WERI-Rb-1 (cell line): ENCODE measurements at regions not wholly inside any gene's neighbourhood (a gene's known extent, or its start where the extent isn't known, plus 50 kb on each side); places are given as distances from the start of the nearest gene placed in this dataset.

Experiments used
- DNase-seq: peaks from one replicate; pipeline ENCODE4 v3.0.0-alpha.2; 2020
- H3K27ac ChIP-seq: fragments of 250-450 bp; sonication (Bioruptor Pico); 2 replicates; pipeline ENCODE4 v1.5.1; 2020; ENCODE audit warnings: mild to moderate bottlenecking, moderate library complexity
- H3K27me3 ChIP-seq: fragments of 250-450 bp; sonication (Bioruptor Pico); 2 replicates; pipeline ENCODE4 v1.5.1; 2021; ENCODE audit warnings: mild to moderate bottlenecking, low read depth, moderate library complexity; ENCODE audit not compliant: insufficient read depth, severe bottlenecking
- H3K36me3 ChIP-seq: fragments of 250-450 bp; sonication (Bioruptor Pico); 2 replicates; pipeline ENCODE4 v1.5.1; 2020; ENCODE audit warnings: mild to moderate bottlenecking, moderate library complexity
- H3K4me3 ChIP-seq: 2 replicates; pipeline ENCODE4 v1.5.1; 2011; ENCODE audit warnings: low read depth, mild to moderate bottlenecking, control low read depth, low read length
- H3K9me3 ChIP-seq: fragments of 250-450 bp; sonication (Bioruptor Pico); 2 replicates; pipeline ENCODE4 v1.5.1; 2021; ENCODE audit warnings: mild to moderate bottlenecking, moderate library complexity; ENCODE audit not compliant: severe bottlenecking
- CTCF ChIP-seq: IDR thresholded peaks from 2 replicates; pipeline ENCODE4 v1.5.1; 2011; ENCODE audit warnings: low read depth, mild to moderate bottlenecking, control low read depth, inconsistent platforms, low read length

- H3K27me3 ChIP-seq, result no peaks in the 10 kb centered on the region
- no peaks in the 10 kb centered on the region for H3K9me3 ChIP-seq
- H3K27ac ChIP-seq, result peak overlapping the region; percentile 79
- H3K4me3 ChIP-seq, result no peak overlapping the region
- H3K36me3 ChIP-seq, result no peaks in the 10 kb centered on the region
- no peak for TF ChIP-seq CTCF
- DNase-seq, result peak; percentile 70
These were observed 117.4 kb upstream of the ATP1A1 start for GRCh38 chr1:116255486-116256285.

DNA sequence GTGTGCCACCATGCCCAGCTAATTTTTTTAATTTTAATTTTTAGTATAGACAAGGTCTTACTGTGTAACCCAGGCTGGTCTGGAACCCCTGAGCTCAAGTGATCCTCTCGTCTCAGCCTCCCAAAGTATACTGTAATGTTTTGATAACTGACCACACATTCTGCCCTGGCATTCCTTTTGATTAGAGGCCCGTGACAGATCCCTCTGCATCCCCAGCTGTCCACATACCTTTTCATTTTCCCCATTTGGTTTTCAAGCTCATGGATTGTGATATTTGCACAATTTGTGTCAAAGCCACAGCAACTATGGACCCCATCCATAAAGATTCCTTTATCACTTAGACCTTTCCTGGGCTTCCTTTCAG lies 116.8 kb upstream of the ATP1A1 start:
- peak overlapping the region; percentile 79 for H3K27ac ChIP-seq
- no peak for DNase-seq

DNA sequence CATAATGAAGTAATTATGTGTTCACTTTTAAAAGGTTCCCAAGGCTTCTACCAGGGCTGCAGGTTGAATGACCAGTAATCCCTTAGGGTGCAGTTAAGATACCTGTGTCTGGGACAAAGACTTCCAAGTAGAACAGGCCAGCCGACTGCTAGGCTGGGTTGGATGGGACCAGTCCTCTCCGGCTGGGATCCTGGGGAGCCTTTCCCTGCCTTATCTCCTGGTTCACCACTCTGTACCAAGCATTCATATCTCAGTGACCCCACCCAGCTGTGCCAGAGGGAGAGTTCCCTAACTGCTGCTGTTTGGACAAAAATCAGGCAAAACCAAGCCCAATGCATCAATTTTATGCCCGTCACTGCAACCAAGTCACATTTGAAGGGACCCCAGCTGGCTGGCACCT lies 116.2 kb upstream of the ATP1A1 start:
- Histone ChIP-seq H3K4me3 (no peak overlapping the region), H3K27me3 (no peaks in the 10 kb centered on the region), H3K9me3 (no peaks in the 10 kb centered on the region), H3K36me3 (no peaks in the 10 kb centered on the region), H3K27ac (peak overlapping the region; percentile 79)
- no peak for DNase-seq
- TF ChIP-seq CTCF, result no peak

More for the DNA sequence above, 116.8 kb upstream of the ATP1A1 start:
- Histone ChIP-seq H3K27me3 (no peaks in the 10 kb centered on the region), H3K36me3 (no peaks in the 10 kb centered on the region), H3K4me3 (no peak overlapping the region), H3K9me3 (no peaks in the 10 kb centered on the region)
- no peak for TF ChIP-seq CTCF

DNA sequence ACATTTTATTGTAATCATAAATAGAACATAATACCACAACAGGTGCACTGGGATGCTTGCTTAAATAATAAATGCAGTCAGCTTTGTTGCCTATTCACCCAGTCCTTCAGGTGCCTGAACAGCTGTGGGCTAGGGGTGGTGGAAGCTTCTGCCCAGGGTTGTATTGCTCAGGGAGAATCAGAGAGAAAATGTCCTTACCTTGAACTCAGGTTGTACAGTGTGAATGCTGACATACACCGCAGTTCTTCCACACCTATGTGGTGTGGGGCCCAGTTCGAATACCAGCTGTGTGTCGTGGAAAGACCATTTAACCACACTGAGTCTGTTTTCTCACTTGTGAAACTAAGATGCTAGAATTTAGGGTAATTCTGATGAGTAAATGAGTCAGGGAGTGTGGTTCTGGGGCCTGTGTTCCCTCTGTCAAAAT lies 115.7 kb upstream of the ATP1A1 start:
- H3K4me3 ChIP-seq, result no peak overlapping the region
- H3K9me3 ChIP-seq, result no peaks in the 10 kb centered on the region
- no peak for DNase-seq
- no peak overlapping the region for H3K27ac ChIP-seq
- no peaks in the 10 kb centered on the region for H3K36me3 ChIP-seq
- H3K27me3 ChIP-seq, result no peaks in the 10 kb centered on the region
- no peak for TF ChIP-seq CTCF

- no peaks in the 10 kb centered on the region for H3K36me3 ChIP-seq
- H3K9me3 ChIP-seq, result no peaks in the 10 kb centered on the region
- H3K27ac ChIP-seq, result no peak overlapping the region
- no peak for TF ChIP-seq CTCF
- H3K4me3 ChIP-seq, result no peak overlapping the region
- H3K27me3 ChIP-seq, result no peaks in the 10 kb centered on the region
- DNase-seq, result no peak
These were observed 115.2 kb upstream of the ATP1A1 start for GRCh38 chr1:116257836-116258235.
